Testis (tissue), 2 donors: ENCODE measurements at regions not wholly inside any gene's neighbourhood (a gene's known extent, or its start where the extent isn't known, plus 50 kb on each side); places are given as distances from the start of the nearest gene placed in this dataset.

Experiments
- DNase-seq: peaks from one replicate; pipeline ENCODE4 v3.0.0-alpha.2; 2019
- H3K27ac ChIP-seq, 2 donors: fragments of 200-600 bp; sonication (generic); one replicate each; pipeline ENCODE4 v1.5.1; 2019
- H3K27me3 ChIP-seq: fragments of 200-600 bp; sonication (generic); one replicate; pipeline ENCODE4 v1.5.1; 2019
- H3K36me3 ChIP-seq: fragments of 200-600 bp; sonication (generic); one replicate; pipeline ENCODE4 v1.5.1; 2017; ENCODE audit warnings: low read depth; ENCODE audit errors: missing control alignments
- H3K4me1 ChIP-seq: fragments of 200-600 bp; sonication (generic); one replicate; pipeline ENCODE4 v1.5.1; 2019
- H3K4me3 ChIP-seq, 2 donors: fragments of 200-600 bp; sonication (generic); one replicate each; pipeline ENCODE4 v1.5.1; 2017 to 2019
- H3K9me3 ChIP-seq: fragments of 200-600 bp; sonication (generic); one replicate; pipeline ENCODE4 v1.5.1; 2017
- POLR2A ChIP-seq: fragments of 450-650 bp; IDR thresholded peaks from one replicate; pipeline ENCODE4 v1.6.1; 2017; ENCODE audit warnings: antibody characterized with exemption, mild to moderate bottlenecking, moderate library complexity
- WGBS, 2 donors: methylation state at CpG; one replicate each; pipeline ENCODE4 v1.1.5; 2018; 5-methylcytosine and 5-hydroxymethylcytosine counted together
- intact Hi-C: fragments of 100-400 bp; cut with DNase I; formaldehyde crosslinking; loops from one replicate; pipeline ENCODE4 v1.15.1; 2023; ENCODE audit warnings: low total_unique reads
- TF ChIP-seq, protein P1 (sequence below), 3 experiments: fragments of 450-650 bp in 2 of 3; fragments of 200-600 bp in 1 of 3; sonication (generic) in 1 of 3; IDR thresholded peaks; one replicate each; pipeline ENCODE4 v1.5.1; 2016 to 2019; ENCODE audit warnings: antibody characterized with exemption in 3 of 3, mild to moderate bottlenecking in 2 of 3, moderate library complexity in 1 of 3

DNA sequence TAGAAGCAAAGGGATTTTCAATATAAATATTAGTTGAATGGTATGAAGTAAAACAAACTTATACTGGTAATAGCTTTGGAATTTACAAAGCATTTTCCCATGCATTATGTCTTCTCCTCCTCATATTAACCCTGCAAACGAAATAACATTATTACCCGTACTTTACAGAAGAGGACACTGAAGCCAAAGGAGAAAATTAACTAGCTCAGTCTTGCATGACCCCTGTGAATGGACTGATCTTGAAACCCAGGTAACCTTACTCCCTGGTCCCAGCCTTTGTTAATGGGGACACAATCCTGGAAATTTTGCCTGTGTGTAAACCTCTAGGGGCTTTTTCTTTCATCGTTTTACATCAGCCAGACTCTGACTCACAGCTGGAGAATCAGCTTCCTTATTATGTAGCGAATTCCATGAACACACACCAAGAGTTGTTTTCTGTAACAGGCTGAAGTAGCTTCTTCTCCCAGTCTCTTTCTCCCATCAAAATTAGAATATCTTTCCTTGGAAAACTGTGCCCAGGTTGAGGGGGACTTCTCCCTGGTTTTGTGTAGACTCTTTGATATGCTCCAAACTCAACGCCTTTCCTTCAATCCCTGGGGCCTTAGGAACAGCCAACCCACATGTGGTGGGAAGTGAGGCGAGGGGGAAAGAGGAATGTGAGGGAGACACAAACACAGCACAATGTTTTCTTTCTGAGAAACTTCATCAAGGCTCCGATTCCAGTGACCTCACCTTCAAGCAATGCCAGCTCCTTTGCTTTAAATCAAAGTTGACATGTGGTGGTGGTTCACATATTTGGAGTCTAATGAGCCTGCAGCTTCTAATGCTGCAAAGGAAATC, 480.9 kb upstream of the PAPPA start:
- Histone ChIP-seq H3K27me3 (no peaks in the 10 kb centered on the region), H3K9me3 (no peaks in the 10 kb centered on the region), H3K27ac (no peak overlapping the region), H3K4me1 (no peaks in the 10 kb centered on the region), H3K36me3 (no peaks in the 10 kb centered on the region), H3K4me3 (no peak overlapping the region)
- 52 to 55% methylated on average over 7 of the region's 7 CpGs for WGBS, 2 donors
- intact Hi-C loops: no loop called here
- TF ChIP-seq, protein P1, sequence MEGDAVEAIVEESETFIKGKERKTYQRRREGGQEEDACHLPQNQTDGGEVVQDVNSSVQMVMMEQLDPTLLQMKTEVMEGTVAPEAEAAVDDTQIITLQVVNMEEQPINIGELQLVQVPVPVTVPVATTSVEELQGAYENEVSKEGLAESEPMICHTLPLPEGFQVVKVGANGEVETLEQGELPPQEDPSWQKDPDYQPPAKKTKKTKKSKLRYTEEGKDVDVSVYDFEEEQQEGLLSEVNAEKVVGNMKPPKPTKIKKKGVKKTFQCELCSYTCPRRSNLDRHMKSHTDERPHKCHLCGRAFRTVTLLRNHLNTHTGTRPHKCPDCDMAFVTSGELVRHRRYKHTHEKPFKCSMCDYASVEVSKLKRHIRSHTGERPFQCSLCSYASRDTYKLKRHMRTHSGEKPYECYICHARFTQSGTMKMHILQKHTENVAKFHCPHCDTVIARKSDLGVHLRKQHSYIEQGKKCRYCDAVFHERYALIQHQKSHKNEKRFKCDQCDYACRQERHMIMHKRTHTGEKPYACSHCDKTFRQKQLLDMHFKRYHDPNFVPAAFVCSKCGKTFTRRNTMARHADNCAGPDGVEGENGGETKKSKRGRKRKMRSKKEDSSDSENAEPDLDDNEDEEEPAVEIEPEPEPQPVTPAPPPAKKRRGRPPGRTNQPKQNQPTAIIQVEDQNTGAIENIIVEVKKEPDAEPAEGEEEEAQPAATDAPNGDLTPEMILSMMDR (IDR thresholded peaks at IDR 0.05): no peak
- no peak for TF ChIP-seq POLR2A
- DNase-seq: no peak

DNA sequence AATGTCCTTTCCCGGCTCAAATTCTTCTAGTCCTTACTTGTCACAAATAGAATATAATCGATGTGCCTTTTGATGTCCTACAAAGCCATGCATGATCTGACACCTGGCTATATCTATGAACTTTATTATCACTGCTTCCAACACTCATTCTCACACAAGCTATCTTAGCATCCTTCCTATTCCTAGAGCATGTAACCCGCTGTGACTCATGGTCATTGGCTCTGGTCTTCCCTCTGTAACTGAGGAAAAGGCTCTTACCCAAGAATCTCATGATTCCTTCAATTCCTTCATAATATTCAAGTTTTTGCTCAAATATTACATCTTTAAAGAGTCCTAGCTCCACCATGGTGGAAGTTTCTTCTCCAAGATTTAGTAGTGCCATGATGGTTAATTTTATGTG, 480.0 kb upstream of the PAPPA start:
- WGBS, 2 donors: 85 to 96% methylated on average over 3 of the region's 3 CpGs

DNA sequence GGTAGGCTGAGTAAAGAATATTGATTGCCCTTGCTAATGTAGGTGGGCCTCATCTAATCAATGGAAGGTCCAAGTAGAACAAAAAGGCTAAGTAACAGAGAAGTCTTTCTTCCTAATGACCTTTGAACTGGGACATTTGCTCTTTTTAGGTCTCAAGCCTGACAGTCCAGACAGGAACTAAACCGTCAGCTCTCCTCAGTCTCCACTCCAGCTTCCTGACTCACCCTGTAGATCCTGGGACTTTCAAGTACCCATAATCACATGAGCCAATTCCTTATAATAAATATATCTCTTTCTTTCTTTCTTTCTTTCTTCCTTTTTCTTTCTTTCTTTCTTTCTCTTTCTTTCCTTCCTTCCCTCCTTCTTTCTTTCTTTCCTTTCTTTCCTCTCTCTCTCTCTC, 479.5 kb upstream of the PAPPA start:
- no peak overlapping the region for H3K4me3 ChIP-seq
- TF ChIP-seq, protein P1 (IDR thresholded peaks at IDR 0.05): no peak
- TF ChIP-seq POLR2A: no peak
- H3K27me3 ChIP-seq: no peaks in the 10 kb centered on the region
- WGBS, 2 donors: 0 to 78% methylated on average over 1 of the region's 1 CpG
- no peak for DNase-seq
- H3K9me3 ChIP-seq: no peaks in the 10 kb centered on the region
- no peaks in the 10 kb centered on the region for H3K4me1 ChIP-seq
- H3K27ac ChIP-seq: no peak overlapping the region
- no peaks in the 10 kb centered on the region for H3K36me3 ChIP-seq
- intact Hi-C loops: no loop called here

More for the DNA sequence above, 480.0 kb upstream of the PAPPA start:
- no peak overlapping the region for H3K4me3 ChIP-seq
- no peaks in the 10 kb centered on the region for H3K4me1 ChIP-seq
- no peaks in the 10 kb centered on the region for H3K9me3 ChIP-seq
- no peaks in the 10 kb centered on the region for H3K36me3 ChIP-seq
- no peaks in the 10 kb centered on the region for H3K27me3 ChIP-seq
- TF ChIP-seq POLR2A: no peak
- TF ChIP-seq, protein P1 (IDR thresholded peaks at IDR 0.05): no peak
- DNase-seq: no peak
- intact Hi-C loops: no loop called here
- H3K27ac ChIP-seq: no peak overlapping the region

DNA sequence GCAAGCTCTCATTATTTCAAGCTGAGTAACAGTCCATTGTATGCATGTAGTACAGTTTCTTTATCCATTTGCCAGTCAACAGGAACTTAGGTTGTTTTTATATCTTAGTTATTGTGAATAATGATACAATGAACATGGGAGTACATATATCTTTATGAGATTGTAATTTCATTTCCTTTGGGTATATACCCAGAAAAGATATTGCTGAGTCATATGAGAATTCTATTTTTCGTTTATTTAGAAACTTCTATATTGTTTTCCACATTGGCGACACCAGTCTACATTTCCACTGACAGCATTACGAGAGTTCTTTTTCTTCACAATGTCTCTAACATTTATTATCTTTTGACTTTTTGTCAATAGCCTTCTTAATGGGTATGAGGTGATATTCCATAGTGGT, 477.8 kb upstream of the PAPPA start:
- 63 to 97% methylated on average over 3 of the region's 3 CpGs for WGBS, 2 donors
- DNase-seq: no peak
- Histone ChIP-seq H3K4me3 (no peak overlapping the region), H3K36me3 (no peaks in the 10 kb centered on the region), H3K9me3 (no peaks in the 10 kb centered on the region), H3K27me3 (no peaks in the 10 kb centered on the region), H3K4me1 (no peaks in the 10 kb centered on the region), H3K27ac (no peak overlapping the region)
- TF ChIP-seq, protein P1 (IDR thresholded peaks at IDR 0.05): no peak
- no peak for TF ChIP-seq POLR2A
- intact Hi-C loops: no loop called here

DNA sequence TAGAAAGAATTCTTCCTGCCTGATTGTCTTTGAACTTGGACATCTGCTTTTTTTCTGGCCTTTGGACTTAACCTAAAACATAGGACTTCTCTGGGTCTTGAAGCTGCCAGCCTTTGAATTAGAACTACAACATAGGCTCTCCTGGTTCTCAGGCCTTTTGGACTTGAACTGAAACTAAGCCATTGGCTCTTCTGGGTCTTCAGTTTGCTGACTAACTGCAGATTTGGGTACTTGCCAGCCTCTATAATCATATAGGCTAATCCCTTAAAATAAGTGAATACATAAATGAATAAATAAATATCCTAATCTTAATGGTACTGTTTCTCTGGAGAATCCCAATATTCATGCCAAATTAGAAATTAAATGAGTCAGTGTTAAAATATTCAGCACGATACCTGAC, 473.4 kb upstream of the PAPPA start:
- no peaks in the 10 kb centered on the region for H3K9me3 ChIP-seq
- H3K27ac ChIP-seq: no peak overlapping the region
- WGBS, 2 donors: 63 to 72% methylated on average over 1 of the region's 1 CpG
- TF ChIP-seq, protein P1 (IDR thresholded peaks at IDR 0.05): no peak
- no peak for TF ChIP-seq POLR2A
- intact Hi-C loops: no loop called here
- no peaks in the 10 kb centered on the region for H3K27me3 ChIP-seq
- no peaks in the 10 kb centered on the region for H3K36me3 ChIP-seq
- H3K4me1 ChIP-seq: no peaks in the 10 kb centered on the region
- DNase-seq: no peak
- no peak overlapping the region for H3K4me3 ChIP-seq
